H9 (cell line): ENCODE measurements at regions not wholly inside any gene's neighbourhood (a gene's known extent, or its start where the extent isn't known, plus 50 kb on each side); places are given as distances from the start of the nearest gene placed in this dataset.
A peak's percentile ranks its signal among the peaks of the same experiment; 100 is the strongest.

Experiments used
- DNase-seq: peaks from one replicate; pipeline ENCODE4 v3.0.0-alpha.2; 2017
- H2AFZ ChIP-seq: one replicate; pipeline ENCODE4 v1.6.1; 2013; ENCODE audit warnings: mild to moderate bottlenecking, low read length, control low read depth, moderate library complexity
- H2AK5ac ChIP-seq: 2 replicates; pipeline ENCODE4 v1.6.1; 2013; ENCODE audit warnings: low read length, control low read depth, mixed read lengths; ENCODE audit not compliant: insufficient read length
- H2BK120ac ChIP-seq: one replicate; pipeline ENCODE4 v1.6.1; 2013; ENCODE audit warnings: low read depth, mild to moderate bottlenecking, low read length, control low read depth, inconsistent platforms; ENCODE audit not compliant: poor library complexity, severe bottlenecking
- H2BK12ac ChIP-seq: 2 replicates; pipeline ENCODE4 v1.6.1; 2013; ENCODE audit warnings: low read length, control low read depth, mixed read lengths, low read depth; ENCODE audit not compliant: insufficient read length
- H2BK15ac ChIP-seq: 2 replicates; pipeline ENCODE4 v1.6.1; 2013; ENCODE audit warnings: low read depth, low read length, control low read depth
- H2BK20ac ChIP-seq: one replicate; pipeline ENCODE4 v1.6.1; 2013; ENCODE audit warnings: low read depth, mild to moderate bottlenecking, low read length, control low read depth, inconsistent platforms; ENCODE audit not compliant: poor library complexity, severe bottlenecking
- H2BK5ac ChIP-seq: 2 replicates; pipeline ENCODE4 v1.6.1; 2013; ENCODE audit warnings: low read length, control low read depth, mixed read lengths; ENCODE audit not compliant: insufficient read length
- H3K14ac ChIP-seq: 2 replicates; pipeline ENCODE4 v1.6.1; 2013; ENCODE audit warnings: low read length, control low read depth; ENCODE audit not compliant: insufficient read depth
- H3K18ac ChIP-seq: 2 replicates; pipeline ENCODE4 v1.6.1; 2013; ENCODE audit warnings: low read depth, mild to moderate bottlenecking, mixed read lengths, low read length, control low read depth; ENCODE audit not compliant: insufficient read length
- H3K23ac ChIP-seq: 2 replicates; pipeline ENCODE4 v1.6.1; 2013; ENCODE audit warnings: low read length, control low read depth, mixed read lengths, low read depth; ENCODE audit not compliant: insufficient read length
- H3K23me2 ChIP-seq: 2 replicates; pipeline ENCODE4 v1.6.1; 2013; ENCODE audit warnings: low read depth, mild to moderate bottlenecking, mixed read lengths, low read length, control low read depth; ENCODE audit not compliant: insufficient read length, poor library complexity, severe bottlenecking
- H3K27ac ChIP-seq: 2 replicates; pipeline ENCODE4 v1.5.1; 2013; ENCODE audit warnings: low read length, control low read depth, mixed read lengths, low read depth; ENCODE audit not compliant: insufficient read length
- H3K27me3 ChIP-seq: 2 replicates; pipeline ENCODE4 v1.6.1; 2013; ENCODE audit warnings: low read length, control low read depth, inconsistent platforms; ENCODE audit not compliant: insufficient read depth
- H3K4ac ChIP-seq: 2 replicates; pipeline ENCODE4 v1.6.1; 2013; ENCODE audit warnings: low read depth, mild to moderate bottlenecking, control low read depth, inconsistent platforms, low read length, moderate library complexity
- H3K4me1 ChIP-seq: 2 replicates; pipeline ENCODE4 v1.6.1; 2013; ENCODE audit warnings: low read length, control low read depth, inconsistent platforms; ENCODE audit not compliant: insufficient read depth
- H3K4me2 ChIP-seq: 2 replicates; pipeline ENCODE4 v1.6.1; 2013; ENCODE audit warnings: low read length, control low read depth, mixed read lengths; ENCODE audit not compliant: insufficient read length, insufficient read depth
- H3K56ac ChIP-seq: 2 replicates; pipeline ENCODE4 v1.6.1; 2013; ENCODE audit warnings: low read depth, mild to moderate bottlenecking, mixed read lengths, low read length, control low read depth; ENCODE audit not compliant: insufficient read length
- H3K79me1 ChIP-seq: 2 replicates; pipeline ENCODE4 v1.6.1; 2013; ENCODE audit warnings: low read depth, mild to moderate bottlenecking, moderate library complexity, low read length, control low read depth, inconsistent platforms; ENCODE audit not compliant: insufficient read depth, poor library complexity, severe bottlenecking
- H3K79me2 ChIP-seq: 2 replicates; pipeline ENCODE4 v1.6.1; 2013; ENCODE audit warnings: low read length, control low read depth, inconsistent platforms; ENCODE audit not compliant: insufficient read depth
- H3K9ac ChIP-seq: 2 replicates; pipeline ENCODE4 v1.6.1; 2013; ENCODE audit warnings: low read length, control low read depth, mixed read lengths; ENCODE audit not compliant: insufficient read length; ENCODE audit errors: extremely low read depth
- H3K9me3 ChIP-seq: one replicate; pipeline ENCODE4 v1.6.1; 2013; ENCODE audit warnings: low read depth, low read length, inconsistent platforms; ENCODE audit not compliant: control insufficient read depth
- H3T11ph ChIP-seq: one replicate; pipeline ENCODE4 v1.6.1; 2013; ENCODE audit warnings: mild to moderate bottlenecking, low read length, control low read depth, inconsistent platforms
- H4K20me1 ChIP-seq: one replicate; pipeline ENCODE4 v1.6.1; 2013; ENCODE audit not compliant: control insufficient read depth, insufficient read length, insufficient read depth
- H4K5ac ChIP-seq: 2 replicates; pipeline ENCODE4 v1.6.1; 2013; ENCODE audit warnings: low read depth, mild to moderate bottlenecking, mixed read lengths, low read length, control low read depth; ENCODE audit not compliant: insufficient read length
- H4K8ac ChIP-seq: replicated peaks from 2 replicates; pipeline ENCODE4 v1.6.1; 2013; ENCODE audit warnings: low read length, control low read depth, mixed read lengths, low read depth; ENCODE audit not compliant: insufficient read length
- H4K91ac ChIP-seq: 2 replicates; pipeline ENCODE4 v1.6.1; 2013; ENCODE audit warnings: low read depth, mild to moderate bottlenecking, moderate library complexity, mixed read lengths, low read length, control low read depth; ENCODE audit not compliant: insufficient read length
- H3K27ac Mint-ChIP-seq, 3 experiments: 2 replicates in 2 of 3; 3 replicates in 1 of 3; pipeline ENCODE4 v1.8.0; 2020 to 2021; ENCODE audit warnings: mixed read lengths in 3 of 3, mild to moderate bottlenecking in 1 of 3, moderate library complexity in 1 of 3
- H3K27me3 Mint-ChIP-seq: 2 replicates; pipeline ENCODE4 v1.8.0; 2021; ENCODE audit warnings: low read depth, mild to moderate bottlenecking, moderate library complexity, mixed read lengths
- H3K36me3 Mint-ChIP-seq, 3 experiments: 2 replicates in 2 of 3; 3 replicates in 1 of 3; pipeline ENCODE4 v1.8.0; 2020 to 2021; ENCODE audit warnings: low read depth in 3 of 3, mixed read lengths in 3 of 3; ENCODE audit not compliant: insufficient read depth in 1 of 3
- H3K4me1 Mint-ChIP-seq, 2 experiments: 2 replicates each; pipeline ENCODE4 v1.8.0; 2020; ENCODE audit warnings: mixed read lengths in 2 of 2
- H3K4me3 Mint-ChIP-seq, 2 experiments: 2 replicates in 1 of 2; 3 replicates in 1 of 2; pipeline ENCODE4 v1.8.0; 2020 to 2021; ENCODE audit warnings: mild to moderate bottlenecking in 2 of 2, mixed read lengths in 2 of 2, moderate library complexity in 1 of 2
- H3K9me3 Mint-ChIP-seq, 2 experiments: 2 replicates in 1 of 2; 3 replicates in 1 of 2; pipeline ENCODE4 v1.8.0; 2020; ENCODE audit warnings: mild to moderate bottlenecking in 2 of 2, mixed read lengths in 2 of 2, moderate library complexity in 1 of 2
- CTCF ChIP-seq: fragments of 200-600 bp; sonication (generic); conservative IDR thresholded peaks from 3 replicates; pipeline ENCODE4 v1.8.0; 2021; ENCODE audit warnings: antibody characterized with exemption, mild to moderate bottlenecking
- whole genome bisulfite sequencing: extraction: QIAGEN DNeasy Blood & Tissue Kit; methylation state at CpG from one replicate; pipeline ENCODE4 v1.1.7; 2013; ENCODE audit warnings: missing lambda C conversion rate, low lambda C conversion rate, mixed read lengths; ENCODE audit not compliant: insufficient read length; ENCODE audit errors: extremely low coverage; 5-methylcytosine and 5-hydroxymethylcytosine counted together

- no peak overlapping the region for H2AK5ac ChIP-seq
- H2BK5ac ChIP-seq = no peak overlapping the region
- H3K27me3 ChIP-seq = peaks cover 23% of the 10 kb centered on the region
- Mint-ChIP-seq H3K4me1 (peaks cover 9 to 18% of the 10 kb centered on the region in 2 experiments), H3K27ac (no peak overlapping the region), H3K4me3 (peak overlapping the region; percentile 64 to 83), H3K9me3 (no peaks in the 10 kb centered on the region), H3K36me3 (no peaks in the 10 kb centered on the region; a peak in 1 of 7 replicates), H3K27me3 (peaks cover 64% of the 10 kb centered on the region)
- H2BK15ac ChIP-seq = no peak overlapping the region
- TF ChIP-seq CTCF = no peak; the same call in 2 of the 3 replicates
- H3K23ac ChIP-seq = no peak overlapping the region
- no peak overlapping the region for H3K27ac ChIP-seq
- no peak overlapping the region for H3K18ac ChIP-seq
- H2BK120ac ChIP-seq = no peak overlapping the region
- no peak overlapping the region for H3K9ac ChIP-seq
- no peak overlapping the region for H3K56ac ChIP-seq
- WGBS = no CpG with 5 or more reads among the region's 21 CpGs
- no peaks in the 10 kb centered on the region for H3K79me2 ChIP-seq
- H3K4me1 ChIP-seq = no peaks in the 10 kb centered on the region; the same call in 1 of the 2 replicates
- H4K5ac ChIP-seq = no peak overlapping the region
- no peak overlapping the region for H4K91ac ChIP-seq
- H3K14ac ChIP-seq = no peak overlapping the region
- H3K4me2 ChIP-seq = peak overlapping the region; percentile 98
- H3K23me2 ChIP-seq = peaks cover 15% of the 10 kb centered on the region
- no peaks in the 10 kb centered on the region for H3K9me3 ChIP-seq
- no peaks in the 10 kb centered on the region for H4K20me1 ChIP-seq
- no peaks in the 10 kb centered on the region for H3K79me1 ChIP-seq
- no peak overlapping the region for H2BK20ac ChIP-seq
- H4K8ac ChIP-seq = no peak overlapping the region
- no peak for DNase-seq
- H2AFZ ChIP-seq = peak overlapping the region; percentile 71
- no peak overlapping the region for H3T11ph ChIP-seq
- no peak overlapping the region for H3K4ac ChIP-seq
- H2BK12ac ChIP-seq = no peak overlapping the region
Measured at GRCh38 chr1:90851711-90852050, 134.6 kb upstream of the BARHL2 start.
